ENCODE measurements at regions not wholly inside any gene's neighbourhood (a gene's known extent, or its start where the extent isn't known, plus 50 kb on each side); places are given as distances from the start of the nearest gene placed in this dataset.

GRCh38 chr9:119938871-119939270 is 569.6 kb upstream of the BRINP1 start:
- Histone ChIP-seq H3K36me3 (no peaks in the 10 kb centered on the region), H3K4me3 (no peak overlapping the region), H3K27me3 (no peaks in the 10 kb centered on the region), H3K9me3 (no peaks in the 10 kb centered on the region), H3K27ac (no peak overlapping the region), H3K4me1 (no peaks in the 10 kb centered on the region)
- TF ChIP-seq CTCF (IDR thresholded peaks at IDR 0.05), result no peak
- no peak for TF ChIP-seq POLR2A (IDR thresholded peaks at IDR 0.05)
- intact Hi-C loops (cut with DNase I; ENCODE audit: low total_unique reads), result no loop called here
- DNase-seq, result no peak

GRCh38 chr9:119934497-119934896 is 565.3 kb upstream of the BRINP1 start:
- Histone ChIP-seq H3K4me3 (no peak overlapping the region), H3K36me3 (no peaks in the 10 kb centered on the region), H3K4me1 (no peaks in the 10 kb centered on the region), H3K27me3 (no peaks in the 10 kb centered on the region), H3K9me3 (no peaks in the 10 kb centered on the region), H3K27ac (no peak overlapping the region)
- DNase-seq, result no peak
- TF ChIP-seq POLR2A (IDR thresholded peaks at IDR 0.05), result no peak
- no peak for TF ChIP-seq CTCF (IDR thresholded peaks at IDR 0.05)
- intact Hi-C loops (cut with DNase I; ENCODE audit: low total_unique reads), result no loop called here

GRCh38 chr9:119933191-119933590 is 564.0 kb upstream of the BRINP1 start:
- Histone ChIP-seq H3K4me3 (no peak overlapping the region), H3K9me3 (no peaks in the 10 kb centered on the region), H3K27ac (no peak overlapping the region), H3K27me3 (no peaks in the 10 kb centered on the region), H3K36me3 (no peaks in the 10 kb centered on the region), H3K4me1 (no peaks in the 10 kb centered on the region)
- intact Hi-C loops (cut with DNase I; ENCODE audit: low total_unique reads), result no loop called here
- DNase-seq, result no peak
- TF ChIP-seq POLR2A (IDR thresholded peaks at IDR 0.05) (no peak), CTCF (IDR thresholded peaks at IDR 0.05) (no peak)

- TF ChIP-seq POLR2A (IDR thresholded peaks at IDR 0.05), result no peak
- no peak for TF ChIP-seq CTCF (IDR thresholded peaks at IDR 0.05)
- intact Hi-C loops (cut with DNase I; ENCODE audit: low total_unique reads), result no loop called here
- H3K36me3 ChIP-seq, result no peaks in the 10 kb centered on the region
These were observed 555.5 kb upstream of the BRINP1 start for GRCh38 chr9:119924736-119925135.

GRCh38 chr9:119917175-119917574 is 547.9 kb upstream of the BRINP1 start:
- intact Hi-C loops (cut with DNase I; ENCODE audit: low total_unique reads), result no loop called here
- no peaks in the 10 kb centered on the region for H3K36me3 ChIP-seq
- H3K4me3 ChIP-seq, result no peak overlapping the region
- H3K9me3 ChIP-seq, result no peaks in the 10 kb centered on the region
- no peaks in the 10 kb centered on the region for H3K27me3 ChIP-seq
- H3K4me1 ChIP-seq, result no peaks in the 10 kb centered on the region
- DNase-seq, result no peak
- TF ChIP-seq CTCF (IDR thresholded peaks at IDR 0.05) (no peak), POLR2A (IDR thresholded peaks at IDR 0.05) (no peak)
- H3K27ac ChIP-seq, result no peak overlapping the region

More at GRCh38 chr9:119924736-119925135, 555.5 kb upstream of the BRINP1 start:
- H3K4me3 ChIP-seq, result no peak overlapping the region
- no peak for DNase-seq
- H3K9me3 ChIP-seq, result no peaks in the 10 kb centered on the region
- H3K27me3 ChIP-seq, result no peaks in the 10 kb centered on the region
- no peaks in the 10 kb centered on the region for H3K4me1 ChIP-seq
- H3K27ac ChIP-seq, result no peak overlapping the region

Data from uterus (tissue), 3 donors.